Activated T-helper 17 cell treated with anti-CD3 and anti-CD28 coated beads, Interleukin-2, amount 50 U/mL, for 72 hours (primary cell): ENCODE measurements at regions not wholly inside any gene's neighbourhood (a gene's known extent, or its start where the extent isn't known, plus 50 kb on each side); places are given as distances from the start of the nearest gene placed in this dataset.

Source experiments
- ATAC-seq: fragments of 150-1000 bp; cut with Tn5 transposase; replicated peaks from 2 replicates; pipeline ENCODE4 v1.10.0; 2021; ENCODE audit warnings: mild to moderate bottlenecking, moderate library complexity
- H3K27ac Mint-ChIP-seq: one replicate; pipeline ENCODE4 v1.8.0; 2022; ENCODE audit warnings: mixed read lengths
- H3K27me3 Mint-ChIP-seq: one replicate; pipeline ENCODE4 v1.8.0; 2022; ENCODE audit warnings: mixed read lengths
- H3K36me3 Mint-ChIP-seq: one replicate; pipeline ENCODE4 v1.8.0; 2022; ENCODE audit warnings: low read depth, mild to moderate bottlenecking, mixed read lengths
- H3K4me1 Mint-ChIP-seq: one replicate; pipeline ENCODE4 v1.8.0; 2022; ENCODE audit warnings: mixed read lengths
- H3K4me3 Mint-ChIP-seq: one replicate; pipeline ENCODE4 v1.8.0; 2022; ENCODE audit warnings: mild to moderate bottlenecking, mixed read lengths
- H3K9me3 Mint-ChIP-seq: one replicate; pipeline ENCODE4 v1.8.0; 2022; ENCODE audit warnings: mixed read lengths

DNA sequence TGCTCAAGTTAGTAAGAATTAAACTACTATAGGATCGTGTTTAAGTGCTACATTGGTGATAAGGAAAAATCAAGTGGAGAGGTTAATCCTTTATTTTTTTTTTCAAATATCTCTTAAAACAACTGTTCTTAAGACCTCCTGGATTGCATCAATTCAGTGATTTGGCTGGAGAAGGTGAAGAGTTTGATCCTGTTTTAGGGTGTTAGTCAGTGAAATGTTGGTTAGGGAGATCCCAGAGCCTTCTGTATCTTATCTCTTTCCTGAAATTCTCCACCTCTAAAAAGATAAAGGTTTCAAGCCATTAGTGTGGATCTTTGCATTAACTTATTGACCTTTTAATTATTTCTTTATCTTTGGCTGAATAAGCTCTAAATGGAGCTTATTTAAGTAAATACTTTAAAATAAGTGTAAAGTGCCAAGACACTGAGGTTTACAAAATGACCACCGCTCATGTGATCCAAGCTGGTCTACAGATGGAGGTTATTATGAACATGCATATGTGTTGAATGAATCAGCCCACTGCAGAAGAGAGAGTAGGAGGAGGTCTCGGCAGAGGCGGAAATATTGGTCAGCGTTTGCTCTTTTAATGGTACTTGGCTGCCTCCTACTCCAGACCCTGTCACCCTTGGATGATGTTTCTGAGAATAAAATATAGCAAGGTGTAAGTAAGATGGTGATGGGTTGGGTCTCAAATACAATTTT lies 51.8 kb upstream of the BMPER start:
- H3K9me3 Mint-ChIP-seq, result peaks cover 3% of the 10 kb centered on the region
- no peak for ATAC-seq
- no peaks in the 10 kb centered on the region for H3K36me3 Mint-ChIP-seq
- H3K27me3 Mint-ChIP-seq, result peaks cover 9% of the 10 kb centered on the region
- no peak overlapping the region for H3K4me3 Mint-ChIP-seq
- no peak overlapping the region for H3K27ac Mint-ChIP-seq
- H3K4me1 Mint-ChIP-seq, result no peaks in the 10 kb centered on the region

GRCh38 chr7:33854178-33854577 lies 51.2 kb upstream of the BMPER start:
- H3K27me3 Mint-ChIP-seq, result peaks cover 12% of the 10 kb centered on the region
- H3K4me1 Mint-ChIP-seq, result no peaks in the 10 kb centered on the region
- ATAC-seq, result no peak

DNA sequence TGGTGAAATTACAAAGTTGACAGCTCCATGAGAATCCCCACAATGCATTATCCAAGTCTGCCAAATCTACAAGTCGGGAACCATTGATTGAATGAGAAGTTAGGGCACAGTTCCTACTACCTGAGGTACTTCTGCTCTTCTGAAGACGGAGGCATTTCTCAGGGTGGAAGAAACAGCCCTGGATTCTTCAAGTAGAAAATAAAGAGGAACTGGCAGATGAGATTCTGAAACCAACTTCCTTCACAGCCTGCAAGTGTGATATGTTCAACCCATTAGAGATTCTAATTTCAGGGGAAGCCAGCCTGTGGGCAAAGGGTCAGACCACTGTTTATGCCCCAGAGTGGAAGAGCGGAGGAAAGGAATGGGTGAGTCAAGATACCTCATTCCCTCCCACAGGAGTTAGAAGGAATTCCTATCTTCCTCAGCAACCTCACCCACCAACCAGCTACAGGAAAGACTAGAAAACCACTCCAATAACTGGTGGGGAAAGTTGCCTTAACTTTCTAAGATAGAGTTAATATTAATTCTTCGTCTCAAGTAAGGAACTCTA lies 50.5 kb upstream of the BMPER start:
- no peak overlapping the region for H3K27ac Mint-ChIP-seq

More at GRCh38 chr7:33854178-33854577, 51.2 kb upstream of the BMPER start:
- Mint-ChIP-seq H3K36me3 (no peaks in the 10 kb centered on the region), H3K4me3 (no peak overlapping the region), H3K9me3 (peaks cover 3% of the 10 kb centered on the region), H3K27ac (no peak overlapping the region)

More for the DNA sequence above, 50.5 kb upstream of the BMPER start:
- Mint-ChIP-seq H3K36me3 (no peaks in the 10 kb centered on the region), H3K4me3 (no peak overlapping the region), H3K27me3 (peaks cover 12% of the 10 kb centered on the region), H3K4me1 (no peaks in the 10 kb centered on the region), H3K9me3 (peaks cover 3% of the 10 kb centered on the region)
- no peak for ATAC-seq
